NCI-H69 (cell line): ENCODE measurements at regions not wholly inside any gene's neighbourhood (a gene's known extent, or its start where the extent isn't known, plus 50 kb on each side); places are given as distances from the start of the nearest gene placed in this dataset.
"Not testable (repeated sequence)": the region's sequence is repeated elsewhere in the genome, so short reads cannot be mapped to it uniquely, and the experiment has no call there.

Experiments used
- DNase-seq: peaks from one replicate; lab custom pipeline; 2025; lab: John Stamatoyannopoulos, UW

GRCh38 chr5:56686337-56687195 lies 128.8 kb upstream of the MAP3K1 start:
- no peak for DNase-seq

GRCh38 chr5:56685503-56686217 lies 129.7 kb upstream of the MAP3K1 start:
- no peak for DNase-seq

- DNase-seq = no peak
Measured at GRCh38 chr5:56684159-56684558, 131.2 kb upstream of the MAP3K1 start.

- no peak for DNase-seq
Measured at GRCh38 chr5:56683733-56684132, 131.6 kb upstream of the MAP3K1 start.

GRCh38 chr5:56683281-56683680 lies 132.1 kb upstream of the MAP3K1 start:
- no peak for DNase-seq

- DNase-seq = peak; percentile 16
Measured at GRCh38 chr5:56681346-56681745, 134.0 kb upstream of the MAP3K1 start.

GRCh38 chr5:56680731-56681130 lies 134.6 kb upstream of the MAP3K1 start:
- DNase-seq = no peak

GRCh38 chr5:56677690-56678305 lies 137.6 kb upstream of the MAP3K1 start:
- DNase-seq = no peak

- DNase-seq = no peak
Measured at GRCh38 chr5:56676091-56676768, 139.1 kb upstream of the MAP3K1 start.

- no peak for DNase-seq
Measured at GRCh38 chr5:56674441-56674840, 140.9 kb upstream of the MAP3K1 start.

- DNase-seq = no peak
Measured at GRCh38 chr5:56673171-56673570, 142.2 kb upstream of the MAP3K1 start.

- no peak for DNase-seq
Measured at GRCh38 chr5:56671571-56671970, 143.8 kb upstream of the MAP3K1 start.

GRCh38 chr5:56670916-56671315 lies 144.4 kb upstream of the MAP3K1 start:
- DNase-seq = no peak

GRCh38 chr5:56669534-56670483 lies 145.5 kb upstream of the MAP3K1 start:
- DNase-seq = peak; percentile 72

GRCh38 chr5:56668996-56669395 lies 146.4 kb upstream of the MAP3K1 start:
- no peak for DNase-seq

- no peak for DNase-seq
Measured at GRCh38 chr5:56667692-56668091, 147.7 kb upstream of the MAP3K1 start.

- DNase-seq = no peak
Measured at GRCh38 chr5:56666901-56667300, 148.4 kb upstream of the MAP3K1 start.

- not testable (repeated sequence) for DNase-seq
Measured at GRCh38 chr5:56665117-56665516, 150.2 kb upstream of the MAP3K1 start.

- no peak for DNase-seq
Measured at GRCh38 chr5:56664025-56664424, 151.3 kb upstream of the MAP3K1 start.

GRCh38 chr5:56663523-56663922 lies 151.8 kb upstream of the MAP3K1 start:
- no peak for DNase-seq

- DNase-seq = no peak
Measured at GRCh38 chr5:56662893-56663292, 152.5 kb upstream of the MAP3K1 start.
